ENCODE measurements at regions not wholly inside any gene's neighbourhood (a gene's known extent, or its start where the extent isn't known, plus 50 kb on each side); places are given as distances from the start of the nearest gene placed in this dataset.

- H3K9me3 ChIP-seq: no peaks in the 10 kb centered on the region
- H3K36me3 ChIP-seq (ENCODE audit: low read depth, missing control alignments): no peaks in the 10 kb centered on the region
- H3K4me1 ChIP-seq: no peaks in the 10 kb centered on the region
- no peak overlapping the region for H3K4me3 ChIP-seq
- TF ChIP-seq POLR2A (IDR thresholded peaks at IDR 0.05): no peak
- TF ChIP-seq CTCF (IDR thresholded peaks at IDR 0.05): no peak
- intact Hi-C loops (cut with DNase I; ENCODE audit: low total_unique reads): no loop called here
- H3K27me3 ChIP-seq: no peaks in the 10 kb centered on the region
- DNase-seq: no peak
- WGBS, 2 donors: 73 to 84% methylated on average over 3 of the region's 3 CpGs
- no peak overlapping the region for H3K27ac ChIP-seq
Measured at GRCh38 chr6:141726248-141726647, 406.5 kb upstream of the GJE1 start.

- DNase-seq: no peak
- no peaks in the 10 kb centered on the region for H3K4me1 ChIP-seq
- no peaks in the 10 kb centered on the region for H3K27me3 ChIP-seq
- H3K27ac ChIP-seq: no peak overlapping the region
- intact Hi-C loops (cut with DNase I; ENCODE audit: low total_unique reads): no loop called here
- H3K4me3 ChIP-seq: no peak overlapping the region
- no peaks in the 10 kb centered on the region for H3K9me3 ChIP-seq
- TF ChIP-seq POLR2A (IDR thresholded peaks at IDR 0.05) (no peak), CTCF (IDR thresholded peaks at IDR 0.05) (no peak)
- H3K36me3 ChIP-seq (ENCODE audit: low read depth, missing control alignments): no peaks in the 10 kb centered on the region
- whole genome bisulfite sequencing, 2 donors: 89 to 93% methylated on average over 1 of the region's 1 CpG
Measured at GRCh38 chr6:141724731-141725130, 408.0 kb upstream of the GJE1 start.

- TF ChIP-seq CTCF (IDR thresholded peaks at IDR 0.05) (no peak), POLR2A (IDR thresholded peaks at IDR 0.05) (no peak)
- Histone ChIP-seq H3K4me3 (no peak overlapping the region), H3K27ac (no peak overlapping the region), H3K4me1 (no peaks in the 10 kb centered on the region), H3K9me3 (no peaks in the 10 kb centered on the region), H3K36me3 (ENCODE audit: low read depth, missing control alignments) (no peaks in the 10 kb centered on the region), H3K27me3 (no peaks in the 10 kb centered on the region)
- WGBS, 2 donors: 91 to 92% methylated on average over 5 of the region's 5 CpGs
- intact Hi-C loops (cut with DNase I; ENCODE audit: low total_unique reads): no loop called here
- no peak for DNase-seq
Measured at GRCh38 chr6:141719476-141719875, 413.2 kb upstream of the GJE1 start.

GRCh38 chr6:141705431-141705830 is 427.3 kb upstream of the GJE1 start:
- DNase-seq: no peak
- intact Hi-C loops (cut with DNase I; ENCODE audit: low total_unique reads): no loop called here
- H3K27ac ChIP-seq: no peak overlapping the region
- H3K4me1 ChIP-seq: peaks cover 5% of the 10 kb centered on the region
- no peaks in the 10 kb centered on the region for H3K36me3 ChIP-seq (ENCODE audit: low read depth, missing control alignments)
- 85 to 89% methylated on average over 3 of the region's 3 CpGs for WGBS, 2 donors
- no peak for TF ChIP-seq CTCF (IDR thresholded peaks at IDR 0.05)
- H3K4me3 ChIP-seq: no peak overlapping the region
- H3K27me3 ChIP-seq: no peaks in the 10 kb centered on the region
- H3K9me3 ChIP-seq: no peaks in the 10 kb centered on the region

GRCh38 chr6:141704151-141704550 is 428.6 kb upstream of the GJE1 start:
- no peak for DNase-seq
- Histone ChIP-seq H3K27me3 (no peaks in the 10 kb centered on the region), H3K27ac (no peak overlapping the region), H3K4me1 (peaks cover 5% of the 10 kb centered on the region), H3K36me3 (ENCODE audit: low read depth, missing control alignments) (no peaks in the 10 kb centered on the region), H3K9me3 (no peaks in the 10 kb centered on the region), H3K4me3 (no peak overlapping the region)
- TF ChIP-seq POLR2A (IDR thresholded peaks at IDR 0.05) (no peak), CTCF (IDR thresholded peaks at IDR 0.05) (no peak)
- intact Hi-C loops (cut with DNase I; ENCODE audit: low total_unique reads): no loop called here
- WGBS, 2 donors: 60 to 80% methylated on average over 1 of the region's 1 CpG
